ENCODE measurements at regions not wholly inside any gene's neighbourhood (a gene's known extent, or its start where the extent isn't known, plus 50 kb on each side); places are given as distances from the start of the nearest gene placed in this dataset.
"Not testable (repeated sequence)": the region's sequence is repeated elsewhere in the genome, so short reads cannot be mapped to it uniquely, and the experiment has no call there.

DNA sequence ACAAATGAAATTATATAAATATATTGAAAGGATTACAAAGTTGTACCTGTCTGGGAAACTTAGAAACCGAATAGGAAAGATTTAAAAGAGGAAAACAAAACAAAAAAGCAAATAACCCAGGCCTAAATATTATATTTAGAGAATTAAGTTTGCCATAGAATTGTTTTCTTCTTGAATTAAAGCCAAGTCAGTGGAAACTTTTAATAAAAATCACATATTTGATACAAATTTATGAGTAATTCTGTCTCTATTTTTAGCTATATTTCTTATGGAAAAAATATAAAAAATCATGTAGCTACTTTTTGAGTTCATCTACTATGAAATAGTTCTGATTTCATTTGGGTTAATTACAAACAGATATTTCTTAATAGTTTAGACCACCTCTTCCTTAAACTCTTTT, 470.2 kb upstream of the HSF2 start:
- Mint-ChIP-seq H3K27ac (no peak overlapping the region), H3K4me1 (no peaks in the 10 kb centered on the region), H3K36me3 (no peaks in the 10 kb centered on the region), H3K4me3 (no peak overlapping the region), H3K27me3 (ENCODE audit: low read depth in 3 of 3) (peaks cover 0 to 4% (median 2%) of the 10 kb centered on the region in 3 donors), H3K9me3 (peaks cover 0 to 15% (median 8%) of the 10 kb centered on the region in 6 donors)
- no peak for DNase-seq

DNA sequence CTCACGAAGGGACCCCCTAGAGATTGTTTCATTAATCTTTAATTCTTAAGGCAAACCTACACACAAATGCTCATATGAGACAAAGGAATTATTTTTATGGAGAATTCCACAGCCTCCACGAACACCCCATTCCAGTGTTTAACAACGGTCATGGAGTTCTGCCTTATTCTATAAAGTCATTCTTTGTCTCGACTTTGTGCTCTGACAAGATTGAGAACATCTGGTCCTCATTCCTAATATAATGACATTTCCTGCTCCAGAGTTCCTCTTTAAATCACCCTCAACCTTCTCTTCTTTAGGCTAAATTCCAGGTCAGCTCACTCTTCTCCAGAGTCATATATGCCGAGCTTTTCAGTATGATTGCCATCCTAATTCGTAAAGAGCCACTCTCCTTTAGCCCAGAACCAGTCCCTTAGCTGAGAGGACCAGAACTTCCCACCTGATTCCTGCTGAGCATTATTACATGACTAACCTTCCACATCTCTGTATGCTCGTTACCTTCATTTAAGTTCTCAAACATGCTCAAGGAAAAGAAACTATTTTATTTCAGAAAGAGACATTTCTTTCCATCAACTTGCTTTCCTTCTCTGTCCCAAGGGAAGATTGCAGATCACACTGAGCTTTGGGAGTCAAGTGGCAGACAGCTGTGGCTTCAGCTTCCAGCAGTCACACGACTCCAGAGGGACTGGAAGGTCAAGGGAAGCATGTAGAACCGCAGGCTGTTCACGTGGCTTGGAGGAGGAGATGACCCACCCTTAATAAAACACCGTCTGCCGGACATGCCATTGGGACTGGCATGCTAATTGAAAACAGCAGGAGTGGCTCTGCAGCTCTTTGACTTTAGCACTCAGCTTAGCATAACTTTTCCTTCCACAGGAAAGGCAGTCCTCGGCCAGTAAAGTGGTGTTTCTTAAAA, 467.1 kb upstream of the HSF2 start:
- Mint-ChIP-seq H3K4me3 (no peak overlapping the region), H3K4me1 (no peaks in the 10 kb centered on the region), H3K9me3 (peaks cover 0 to 17% (median 8%) of the 10 kb centered on the region in 6 donors), H3K27me3 (ENCODE audit: low read depth in 3 of 3) (peaks cover 0 to 4% (median 2%) of the 10 kb centered on the region in 3 donors), H3K36me3 (no peaks in the 10 kb centered on the region), H3K27ac (no peak overlapping the region)
- no peak for DNase-seq

DNA sequence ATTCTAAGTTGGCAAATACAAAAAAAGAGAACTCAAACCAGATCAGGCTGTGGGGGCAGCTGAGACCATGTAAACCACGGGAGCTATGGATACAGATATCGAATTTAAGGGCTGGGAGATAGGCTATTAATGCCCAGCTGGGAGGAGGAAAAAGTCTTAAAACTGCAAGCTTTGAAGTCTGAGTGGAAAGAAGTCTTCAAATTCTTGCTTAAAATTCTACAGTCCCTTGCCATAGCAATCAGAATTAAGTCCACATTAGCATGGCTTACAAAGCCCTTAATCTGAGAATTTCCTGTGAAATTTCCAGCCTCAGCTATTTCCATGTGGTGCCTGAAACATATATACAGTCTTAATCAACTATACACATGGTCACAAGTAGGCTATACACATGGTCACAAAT, 465.0 kb upstream of the HSF2 start:
- no peaks in the 10 kb centered on the region for H3K36me3 Mint-ChIP-seq
- DNase-seq = no peak
- H3K27me3 Mint-ChIP-seq (ENCODE audit: low read depth in 3 of 3) = peaks cover 0 to 5% (median 2%) of the 10 kb centered on the region in 3 donors
- H3K4me1 Mint-ChIP-seq = no peaks in the 10 kb centered on the region
- H3K4me3 Mint-ChIP-seq = no peak overlapping the region
- H3K9me3 Mint-ChIP-seq = peaks cover 1 to 22% (median 11%) of the 10 kb centered on the region in 6 donors
- H3K27ac Mint-ChIP-seq = no peak overlapping the region

DNA sequence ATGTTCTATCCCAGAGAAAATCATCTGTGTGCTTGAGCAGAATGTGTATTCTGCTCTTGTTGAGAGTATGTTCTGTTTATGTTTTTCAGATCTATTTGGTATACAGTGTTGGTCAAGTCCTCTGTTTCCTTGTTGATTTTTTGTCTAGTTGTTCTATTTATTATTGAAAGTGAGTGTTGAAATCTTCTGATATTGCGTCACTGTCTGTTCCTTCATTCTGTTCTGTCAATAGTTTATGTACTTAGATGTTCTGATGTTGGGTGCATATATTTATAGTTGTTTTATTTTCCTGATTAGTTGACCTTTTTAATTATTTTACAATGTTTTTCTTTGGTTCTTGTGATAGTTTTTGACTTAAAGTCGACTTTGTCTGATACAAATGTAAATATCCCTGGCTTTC, 458.7 kb upstream of the HSF2 start:
- H3K4me1 Mint-ChIP-seq = no peaks in the 10 kb centered on the region

DNA sequence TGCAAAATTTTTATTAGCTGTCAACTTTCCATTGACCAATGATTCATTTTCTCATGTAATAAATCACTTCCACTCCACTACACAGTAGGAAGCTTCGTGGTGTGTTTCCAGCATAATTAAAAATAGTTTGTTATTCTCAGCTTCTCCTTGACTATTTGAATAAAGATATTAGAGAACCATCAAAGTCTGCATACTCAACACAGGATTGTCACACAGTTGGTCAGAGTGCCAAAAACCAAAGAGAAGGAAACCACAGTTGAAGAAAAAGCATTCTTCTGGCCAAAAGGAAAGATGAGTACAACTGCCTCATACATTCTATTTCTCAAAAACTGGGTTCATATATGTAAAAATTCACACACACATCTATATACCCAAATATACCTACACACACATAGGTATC, 455.1 kb upstream of the HSF2 start:
- peaks cover 5 to 41% (median 15%) of the 10 kb centered on the region in 6 donors for H3K9me3 Mint-ChIP-seq
- no peak overlapping the region for H3K4me3 Mint-ChIP-seq
- no peaks in the 10 kb centered on the region for H3K4me1 Mint-ChIP-seq
- DNase-seq = no peak
- H3K36me3 Mint-ChIP-seq = no peaks in the 10 kb centered on the region
- no peak overlapping the region for H3K27ac Mint-ChIP-seq
- peaks cover 0 to 3% (median 0%) of the 10 kb centered on the region in 3 donors for H3K27me3 Mint-ChIP-seq (ENCODE audit: low read depth in 3 of 3)

More for the DNA sequence above, 458.7 kb upstream of the HSF2 start:
- Mint-ChIP-seq H3K4me3 (no peak overlapping the region), H3K36me3 (no peaks in the 10 kb centered on the region), H3K9me3 (peaks cover 9 to 49% (median 14%) of the 10 kb centered on the region in 6 donors), H3K27ac (no peak overlapping the region), H3K27me3 (ENCODE audit: low read depth in 3 of 3) (peaks cover 0 to 3% (median 0%) of the 10 kb centered on the region in 3 donors)
- DNase-seq = no peak

DNA sequence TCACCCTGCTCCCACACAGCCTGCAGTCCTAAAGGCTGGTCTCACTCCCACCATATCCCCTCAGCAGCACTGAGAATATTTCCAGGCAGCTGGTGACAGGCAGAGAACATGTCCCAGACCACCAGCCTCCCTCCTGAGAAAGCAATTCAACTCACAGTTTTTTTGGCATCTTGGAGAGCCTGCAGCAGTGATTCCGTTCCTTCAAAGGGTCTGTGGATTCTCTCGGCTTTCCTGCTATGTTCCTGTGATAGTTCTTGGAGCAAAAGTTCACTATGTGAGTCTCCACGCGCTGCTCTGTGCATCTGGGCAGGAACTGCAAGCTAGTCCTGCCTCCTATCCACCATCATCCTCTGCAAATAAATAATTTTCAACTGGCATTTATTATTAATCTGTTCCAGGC, 448.3 kb upstream of the HSF2 start:
- H3K4me1 Mint-ChIP-seq = no peaks in the 10 kb centered on the region
- no peak for DNase-seq
- H3K36me3 Mint-ChIP-seq = no peaks in the 10 kb centered on the region
- peaks cover 0 to 2% (median 0%) of the 10 kb centered on the region in 3 donors for H3K27me3 Mint-ChIP-seq (ENCODE audit: low read depth in 3 of 3)
- H3K9me3 Mint-ChIP-seq = peaks cover 3 to 38% (median 11%) of the 10 kb centered on the region in 6 donors
- H3K4me3 Mint-ChIP-seq = no peak overlapping the region
- H3K27ac Mint-ChIP-seq = no peak overlapping the region

DNA sequence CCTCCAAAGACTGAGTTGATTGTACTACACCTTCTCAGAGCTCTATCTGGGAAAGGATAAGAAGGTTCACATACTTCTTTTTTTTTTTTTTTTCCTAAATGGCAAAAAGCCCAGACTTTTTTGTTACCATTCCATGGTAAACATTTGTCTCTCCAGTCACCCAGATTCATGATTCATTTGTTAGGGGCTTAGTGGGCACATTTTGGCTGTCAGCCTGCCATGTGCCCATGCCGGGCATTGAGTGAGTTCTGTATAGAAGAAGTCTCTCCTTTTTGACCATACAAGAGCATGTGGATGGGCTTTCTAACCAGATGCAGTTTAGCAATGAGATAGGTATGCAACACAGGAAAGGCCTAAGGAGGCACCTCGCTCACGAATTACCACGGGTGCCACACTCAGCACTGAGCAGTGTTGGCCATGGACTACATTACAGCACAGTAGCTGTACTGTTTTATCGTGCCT, 447.5 kb upstream of the HSF2 start:
- Mint-ChIP-seq H3K36me3 (no peaks in the 10 kb centered on the region), H3K27ac (no peak overlapping the region), H3K4me1 (no peaks in the 10 kb centered on the region), H3K4me3 (no peak overlapping the region), H3K27me3 (ENCODE audit: low read depth in 3 of 3) (peaks cover 0 to 2% (median 0%) of the 10 kb centered on the region in 3 donors), H3K9me3 (peaks cover 0 to 38% (median 10%) of the 10 kb centered on the region in 6 donors)
- no peak for DNase-seq

DNA sequence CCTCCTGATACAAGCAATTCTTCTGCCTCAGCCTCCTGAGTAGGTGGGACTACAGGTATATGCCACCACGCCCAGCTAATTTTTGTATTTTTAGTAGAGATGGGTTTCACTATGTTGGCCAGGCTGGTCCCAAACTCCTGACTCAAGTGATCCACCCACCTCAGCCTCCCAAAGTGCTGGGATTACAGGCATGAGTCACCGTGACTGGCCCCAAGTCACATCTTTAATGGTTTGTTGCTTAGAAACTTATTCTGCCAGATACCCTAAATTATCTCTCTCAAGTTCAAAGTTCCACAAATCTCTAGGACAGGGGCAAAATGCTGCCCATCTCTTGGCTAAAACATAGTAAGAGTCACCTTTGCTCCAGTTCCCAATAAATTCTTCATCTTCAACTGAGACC, 444.1 kb upstream of the HSF2 start:
- H3K4me1 Mint-ChIP-seq; H3K27me3 Mint-ChIP-seq (ENCODE audit: low read depth in 3 of 3); H3K36me3 Mint-ChIP-seq; DNase-seq; H3K4me3 Mint-ChIP-seq; H3K27ac Mint-ChIP-seq: not testable (repeated sequence)
- H3K9me3 Mint-ChIP-seq = peaks cover 0 to 31% (median 10%) of the 10 kb centered on the region in 6 donors

DNA sequence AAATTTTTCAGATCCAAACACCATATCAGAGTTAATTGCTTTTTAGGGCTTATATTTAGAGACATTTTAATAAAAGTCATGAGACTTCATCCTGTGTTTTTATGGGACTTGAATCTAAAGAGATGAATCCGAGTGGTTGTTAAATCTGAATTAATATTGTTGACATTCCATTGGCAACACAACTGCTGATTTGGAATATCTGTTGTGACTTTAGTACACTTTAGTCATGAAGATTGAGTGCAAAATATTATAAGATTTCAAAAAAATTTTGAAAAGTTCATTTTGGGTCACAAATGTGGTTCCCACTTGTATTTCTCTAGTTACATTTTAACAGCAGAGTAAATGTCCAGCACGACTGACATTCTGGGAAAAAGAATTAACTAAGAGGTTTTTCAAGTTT, 442.7 kb upstream of the HSF2 start:
- Mint-ChIP-seq H3K36me3 (no peaks in the 10 kb centered on the region), H3K4me1 (no peaks in the 10 kb centered on the region), H3K4me3 (no peak overlapping the region), H3K27me3 (ENCODE audit: low read depth in 3 of 3) (peaks cover 0 to 2% (median 0%) of the 10 kb centered on the region in 3 donors), H3K9me3 (peaks cover 0 to 27% (median 8%) of the 10 kb centered on the region in 6 donors), H3K27ac (no peak overlapping the region)
- DNase-seq = no peak

DNA sequence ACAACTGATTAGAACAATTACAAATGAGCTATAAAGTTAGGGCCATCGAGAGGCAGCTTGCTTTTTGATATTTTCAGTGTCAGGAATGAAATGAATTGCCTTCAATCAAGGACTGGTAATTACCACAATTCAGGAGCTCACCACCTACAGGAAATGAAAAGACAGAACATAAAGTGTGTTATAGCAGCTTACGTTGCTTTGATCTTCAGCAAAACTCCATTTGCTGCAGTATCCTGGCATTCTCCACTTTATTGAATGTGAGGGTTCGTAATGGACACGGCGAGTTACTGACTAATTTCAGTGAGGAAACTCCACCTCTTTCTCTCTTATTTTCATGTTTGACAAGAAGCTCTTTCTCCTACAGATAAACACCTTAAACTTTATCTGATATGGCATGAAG, 440.0 kb upstream of the HSF2 start:
- Mint-ChIP-seq H3K36me3 (no peaks in the 10 kb centered on the region), H3K27me3 (ENCODE audit: low read depth in 3 of 3) (peaks cover 0 to 2% (median 2%) of the 10 kb centered on the region in 3 donors), H3K27ac (no peak overlapping the region), H3K9me3 (peaks cover 0 to 28% (median 7%) of the 10 kb centered on the region in 6 donors), H3K4me3 (no peak overlapping the region), H3K4me1 (no peaks in the 10 kb centered on the region)
- no peak for DNase-seq

DNA sequence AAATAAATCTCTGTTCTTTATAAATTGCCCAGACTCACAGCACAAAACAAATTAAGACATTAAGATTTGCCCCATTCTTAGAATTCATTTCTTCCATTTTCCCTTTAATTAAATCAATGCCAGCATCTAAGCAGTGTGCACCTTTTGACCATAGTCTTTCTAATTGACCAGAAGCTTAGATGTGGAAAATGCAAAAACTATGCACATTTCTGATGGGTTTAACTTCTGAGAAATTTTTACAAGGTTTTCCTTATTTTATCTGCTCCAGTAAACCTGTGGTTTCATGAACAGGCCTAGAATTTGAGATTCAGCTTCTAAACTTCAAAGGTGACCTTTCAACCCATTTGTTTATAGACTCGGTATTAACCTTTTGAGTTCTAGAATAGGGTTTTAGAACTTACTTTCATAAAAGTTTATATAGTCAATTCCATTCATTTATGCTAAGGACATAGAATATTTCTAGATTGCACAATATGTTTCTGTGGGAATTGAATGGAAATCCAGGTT, 437.8 kb upstream of the HSF2 start:
- no peak for DNase-seq

DNA sequence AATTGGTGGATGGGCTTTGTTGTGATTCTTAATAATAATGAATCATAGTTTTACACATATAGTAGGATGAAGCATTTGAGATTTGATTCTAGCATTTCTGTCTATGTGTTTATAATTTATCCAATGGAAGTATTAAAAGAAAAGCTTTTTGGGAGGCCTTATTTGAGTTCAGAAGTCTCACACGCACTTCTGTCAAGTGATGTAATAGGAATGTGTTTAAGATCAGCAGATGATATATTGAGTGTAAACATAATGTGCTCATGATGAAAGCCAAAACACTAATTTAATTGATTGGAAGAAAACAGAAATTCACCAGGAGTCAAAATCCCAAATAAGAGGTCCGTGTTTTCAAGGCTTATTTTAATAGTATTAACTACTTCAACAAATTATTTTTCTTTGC, 435.6 kb upstream of the HSF2 start:
- H3K4me1 Mint-ChIP-seq = no peaks in the 10 kb centered on the region
- DNase-seq = no peak
- H3K27ac Mint-ChIP-seq = no peak overlapping the region
- H3K9me3 Mint-ChIP-seq = peaks cover 0 to 14% (median 4%) of the 10 kb centered on the region in 6 donors
- H3K27me3 Mint-ChIP-seq (ENCODE audit: low read depth in 3 of 3) = peaks cover 0 to 2% (median 0%) of the 10 kb centered on the region in 3 donors
- no peaks in the 10 kb centered on the region for H3K36me3 Mint-ChIP-seq
- H3K4me3 Mint-ChIP-seq = no peak overlapping the region

More for the DNA sequence above, 437.8 kb upstream of the HSF2 start:
- H3K4me3 Mint-ChIP-seq = no peak overlapping the region
- H3K4me1 Mint-ChIP-seq = no peaks in the 10 kb centered on the region
- H3K9me3 Mint-ChIP-seq = peaks cover 0 to 20% (median 6%) of the 10 kb centered on the region in 6 donors
- no peaks in the 10 kb centered on the region for H3K36me3 Mint-ChIP-seq
- peaks cover 0 to 2% (median 0%) of the 10 kb centered on the region in 3 donors for H3K27me3 Mint-ChIP-seq (ENCODE audit: low read depth in 3 of 3)
- no peak overlapping the region for H3K27ac Mint-ChIP-seq

DNA sequence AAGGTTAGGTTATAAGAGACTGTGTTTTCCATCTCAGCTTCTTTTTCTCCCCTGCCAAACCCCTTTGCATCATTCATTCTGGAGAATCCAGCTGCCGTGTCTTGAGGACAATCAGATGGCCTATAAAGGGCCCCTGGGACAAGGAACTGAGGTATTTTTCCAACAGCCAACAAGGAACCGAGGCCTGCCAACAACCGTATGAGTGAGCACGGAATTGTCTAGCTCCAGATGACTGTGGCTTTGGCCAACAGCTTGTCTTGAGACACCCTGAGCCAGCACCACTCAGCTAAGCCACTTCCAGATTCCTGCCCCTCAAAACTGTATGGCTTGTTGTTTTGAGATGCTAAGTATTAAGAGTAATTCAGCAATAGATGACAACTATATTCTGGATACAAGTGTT, 433.7 kb upstream of the HSF2 start:
- Mint-ChIP-seq H3K27me3 (ENCODE audit: low read depth in 3 of 3) (peaks cover 0 to 2% (median 0%) of the 10 kb centered on the region in 3 donors), H3K9me3 (peaks cover 0 to 12% (median 5%) of the 10 kb centered on the region in 6 donors), H3K27ac (no peak overlapping the region), H3K36me3 (no peaks in the 10 kb centered on the region), H3K4me1 (no peaks in the 10 kb centered on the region), H3K4me3 (no peak overlapping the region)
- DNase-seq = no peak

DNA sequence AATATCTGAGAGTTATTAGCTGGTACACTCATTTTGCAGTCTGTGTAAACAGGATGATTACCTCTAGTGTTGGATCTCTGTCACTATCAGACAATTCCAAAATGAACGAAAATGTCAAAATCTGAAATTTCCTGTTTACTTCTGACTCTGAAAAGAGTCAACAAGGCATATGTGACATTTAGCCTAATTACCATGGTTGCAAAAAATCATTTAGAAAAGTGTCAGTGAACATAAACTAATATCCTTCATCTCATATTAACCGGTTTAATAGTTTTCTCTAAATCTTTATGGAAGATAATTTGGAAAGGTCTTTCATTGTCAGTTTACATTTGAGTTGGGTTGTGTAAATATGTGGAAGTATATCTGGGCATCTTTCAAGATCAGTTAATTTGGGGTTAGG, 431.8 kb upstream of the HSF2 start:
- H3K9me3 Mint-ChIP-seq = peaks cover 0 to 9% (median 4%) of the 10 kb centered on the region in 6 donors
- DNase-seq = no peak
- H3K4me1 Mint-ChIP-seq = no peaks in the 10 kb centered on the region
- no peaks in the 10 kb centered on the region for H3K27me3 Mint-ChIP-seq (ENCODE audit: low read depth in 3 of 3)
- no peaks in the 10 kb centered on the region for H3K36me3 Mint-ChIP-seq
- H3K27ac Mint-ChIP-seq = no peak overlapping the region
- no peak overlapping the region for H3K4me3 Mint-ChIP-seq

All from immature natural killer cell (primary cell).